IMR-90 (cell line): ENCODE measurements at regions not wholly inside any gene's neighbourhood (a gene's known extent, or its start where the extent isn't known, plus 50 kb on each side); places are given as distances from the start of the nearest gene placed in this dataset.
A peak's percentile ranks its signal among the peaks of the same experiment; 100 is the strongest.

Experiments used
- ATAC-seq: fragments of 200-7000 bp; cut with Tn5 transposase; 2 replicates; pipeline ENCODE4 v1.9.1; 2020; ENCODE audit warnings: low read depth, mild to moderate bottlenecking, moderate library complexity
- BruUV-seq: library from RNA; stranded (reverse); fragments of 400-500 nt; replicated peaks from 2 replicates; lab custom pipeline; 2021; lab: Mats Ljungman, UMichigan
- CTCF ChIA-PET: fragments of 300-600 bp; formaldehyde crosslinking; extraction: SDS; loops from one replicate; lab custom pipeline; 2021; ENCODE audit warnings: antibody characterized with exemption; lab: Yijun Ruan, JAX
- POLR2A ChIA-PET: fragments of 300-600 bp; sonication (Branson Sonifier 250); formaldehyde crosslinking; loops from one replicate; lab custom pipeline; 2022; ENCODE audit warnings: antibody characterized with exemption; ENCODE audit not compliant: unreplicated experiment; lab: Charles Lee
- DNase-seq: peaks from one replicate; pipeline ENCODE4 v3.0.0; 2013
- H2AFZ ChIP-seq: replicated peaks from 2 replicates; pipeline ENCODE3; 2013; ENCODE audit warnings: low read length, mild to moderate bottlenecking; ENCODE audit not compliant: poor library complexity
- H2AK5ac ChIP-seq: 2 replicates; pipeline ENCODE4 v1.6.1; 2013; ENCODE audit warnings: low read depth, low read length, inconsistent platforms
- H2AK9ac ChIP-seq: replicated peaks from 2 replicates; pipeline ENCODE3; 2013; ENCODE audit warnings: mild to moderate bottlenecking, low read depth, low read length, moderate library complexity; ENCODE audit not compliant: poor library complexity
- H2BK120ac ChIP-seq: 2 replicates; pipeline ENCODE4 v1.6.1; 2013; ENCODE audit warnings: low read depth, low read length, inconsistent platforms
- H2BK15ac ChIP-seq: 3 replicates; pipeline ENCODE4 v1.6.1; 2013; ENCODE audit warnings: low read depth, low read length, inconsistent platforms
- H2BK20ac ChIP-seq: 2 replicates; pipeline ENCODE4 v1.6.1; 2013; ENCODE audit warnings: low read depth, mild to moderate bottlenecking, inconsistent platforms, low read length, moderate library complexity
- H2BK5ac ChIP-seq: 2 replicates; pipeline ENCODE4 v1.6.1; 2013; ENCODE audit warnings: mild to moderate bottlenecking, low read depth, low read length, inconsistent platforms; ENCODE audit not compliant: poor library complexity, severe bottlenecking
- H3K14ac ChIP-seq: replicated peaks from 2 replicates; pipeline ENCODE4 v1.6.1; 2013; ENCODE audit warnings: low read depth, low read length, inconsistent platforms
- H3K18ac ChIP-seq: 2 replicates; pipeline ENCODE4 v1.6.1; 2013; ENCODE audit warnings: low read depth, low read length, control low read depth
- H3K23ac ChIP-seq: 2 replicates; pipeline ENCODE4 v1.6.1; 2013; ENCODE audit warnings: low read depth, low read length, inconsistent platforms
- H3K27ac ChIP-seq: 2 replicates; pipeline ENCODE4 v1.5.1; 2013; ENCODE audit warnings: mild to moderate bottlenecking, control low read depth, low read length; ENCODE audit not compliant: insufficient read depth
- H3K27me3 ChIP-seq: 2 replicates; pipeline ENCODE4 v1.6.1; 2013; ENCODE audit warnings: low read length; ENCODE audit not compliant: control insufficient read depth, insufficient read depth
- H3K36me3 ChIP-seq: 2 replicates; pipeline ENCODE4 v1.6.1; 2013; ENCODE audit warnings: low read length, mixed read lengths; ENCODE audit not compliant: control insufficient read depth, insufficient read depth
- H3K4ac ChIP-seq: 2 replicates; pipeline ENCODE4 v1.6.1; 2013; ENCODE audit warnings: low read depth, low read length, inconsistent platforms
- H3K4me1 ChIP-seq: 2 replicates; pipeline ENCODE4 v1.6.1; 2013; ENCODE audit warnings: low read length, mixed read lengths; ENCODE audit not compliant: control insufficient read depth, insufficient read depth
- H3K4me2 ChIP-seq: 2 replicates; pipeline ENCODE4 v1.6.1; 2013; ENCODE audit warnings: low read depth, mild to moderate bottlenecking, control low read depth, low read length, moderate library complexity
- H3K4me3 ChIP-seq: 2 replicates; pipeline ENCODE4 v1.5.1; 2013; ENCODE audit warnings: low read depth, mild to moderate bottlenecking, control low read depth, low read length, moderate library complexity; ENCODE audit not compliant: insufficient read depth
- H3K56ac ChIP-seq: 2 replicates; pipeline ENCODE4 v1.6.1; 2013; ENCODE audit warnings: low read length, inconsistent platforms; ENCODE audit not compliant: insufficient read depth; ENCODE audit errors: extremely low read depth
- H3K79me1 ChIP-seq, 2 experiments: 2 replicates each; pipeline ENCODE4 v1.6.1; 2013; ENCODE audit warnings: low read length in 2 of 2, inconsistent platforms in 1 of 2, low read depth in 1 of 2
- H3K9ac ChIP-seq: 2 replicates; pipeline ENCODE4 v1.6.1; 2013; ENCODE audit warnings: low read depth, low read length, control low read depth
- H3K9me1 ChIP-seq: 2 replicates; pipeline ENCODE4 v1.6.1; 2013; ENCODE audit warnings: low read length, inconsistent platforms; ENCODE audit not compliant: insufficient read depth
- H3K9me3 ChIP-seq: 2 replicates; pipeline ENCODE4 v1.6.1; 2013; ENCODE audit warnings: low read length; ENCODE audit not compliant: control insufficient read depth, insufficient read depth
- H4K20me1 ChIP-seq: 2 replicates; pipeline ENCODE4 v1.6.1; 2013; ENCODE audit warnings: low read length, inconsistent platforms; ENCODE audit not compliant: insufficient read depth
- H4K5ac ChIP-seq: 2 replicates; pipeline ENCODE4 v1.6.1; 2013; ENCODE audit warnings: mild to moderate bottlenecking, low read depth, low read length, control low read depth
- H4K8ac ChIP-seq, 2 experiments: 2 replicates each; pipeline ENCODE4 v1.6.1; 2013; ENCODE audit warnings: low read depth in 2 of 2, low read length in 2 of 2, control low read depth in 1 of 2, inconsistent platforms in 1 of 2
- H4K91ac ChIP-seq: 2 replicates; pipeline ENCODE4 v1.6.1; 2013; ENCODE audit warnings: low read depth, low read length, inconsistent platforms; ENCODE audit not compliant: insufficient read depth
- MAFK ChIP-seq: IDR thresholded peaks from 2 replicates; pipeline ENCODE4 v1.6.1; 2012; ENCODE audit warnings: low read depth, low read length, improper control_type of control experiment
- MAZ ChIP-seq: IDR thresholded peaks from 2 replicates; pipeline ENCODE4 v1.6.1; 2012; ENCODE audit warnings: low read depth, mild to moderate bottlenecking, low read length, improper control_type of control experiment, moderate library complexity, borderline replicate concordance
- RAD21 ChIP-seq: IDR thresholded peaks from 2 replicates; pipeline ENCODE4 v1.6.1; 2012; ENCODE audit warnings: low read length, improper control_type of control experiment
- SMC3 ChIP-seq: fragments of 150-350 bp; IDR thresholded peaks from 2 replicates; pipeline ENCODE4 v1.6.1; 2016; ENCODE audit warnings: low read depth, mild to moderate bottlenecking, antibody characterized with exemption, low read length, moderate library complexity
- WGBS, 2 experiments: methylation state at CpG; one replicate each; pipeline versions ENCODE4 v1.1.5 to v1.1.7; 2013; ENCODE audit warnings: missing lambda C conversion rate in 2 of 2; ENCODE audit not compliant: insufficient read length in 1 of 2; ENCODE audit errors: extremely low coverage in 2 of 2; 5-methylcytosine and 5-hydroxymethylcytosine counted together
- dilution Hi-C: fragments of 300-500 bp; cut with HindIII; formaldehyde crosslinking; loops from one replicate; pipeline ENCODE4 v1.14.3; 2018; ENCODE audit warnings: low sequenced_read_pairs; ENCODE audit not compliant: unreplicated experiment
- in situ Hi-C: fragments of 300-500 bp; cut with MboI; formaldehyde crosslinking; loops from 3 replicates; pipeline ENCODE4 v1.14.3; 2019; ENCODE audit warnings: low sequenced_read_pairs, inconsistent platforms, mixed read lengths
- intact Hi-C: fragments of 100-400 bp; cut with micrococcal nuclease; formaldehyde crosslinking; loops from 2 replicates; pipeline ENCODE4 v1.10.0; 2022

- Histone ChIP-seq H3K4ac (no peak overlapping the region), H4K5ac (no peak overlapping the region), H3K9ac (no peak overlapping the region), H3K18ac (no peak overlapping the region), H3K4me3 (no peak overlapping the region), H4K20me1 (no peaks in the 10 kb centered on the region), H2BK120ac (no peak overlapping the region), H3K9me1 (no peaks in the 10 kb centered on the region), H2BK5ac (no peak overlapping the region), H4K91ac (no peak overlapping the region), H3K4me1 (no peaks in the 10 kb centered on the region), H2BK20ac (no peak overlapping the region), H3K79me1 (no peaks in the 10 kb centered on the region), H3K4me2 (no peak overlapping the region), H3K27me3 (no peaks in the 10 kb centered on the region), H3K9me3 (no peaks in the 10 kb centered on the region), H3K14ac (no peak overlapping the region), H2AK9ac (no peak overlapping the region), H3K23ac (no peak overlapping the region), H3K36me3 (no peaks in the 10 kb centered on the region), H2BK15ac (no peak overlapping the region), H2AFZ (no peak overlapping the region), H4K8ac (no peak overlapping the region), H3K56ac (no peak overlapping the region), H2AK5ac (no peak overlapping the region), H3K27ac (no peak overlapping the region)
- in situ Hi-C loops, result no loop called here
- intact Hi-C loops, result no loop called here
- dilution Hi-C loops, result no loop called here
- TF ChIP-seq MAZ (no peak), SMC3 (no peak), RAD21 (no peak), MAFK (peak; percentile 89)
- no CpG with 5 or more reads among the region's 1 CpG for whole genome bisulfite sequencing, 2 experiments
- POLR2A ChIA-PET, result no interaction called here
- DNase-seq, result no peak
- CTCF ChIA-PET, result no interaction called here
- no peak for ATAC-seq
- BruUV-seq, result no TSS peak
These were observed 140.2 kb upstream of the PCDH17 start for GRCh38 chr13:57491318-57491717.
